ENCODE measurements at regions not wholly inside any gene's neighbourhood (a gene's known extent, or its start where the extent isn't known, plus 50 kb on each side); places are given as distances from the start of the nearest gene placed in this dataset.

- DNase-seq (no peak), ATAC-seq (no peak)
Measured at GRCh38 chr3:106006571-106006970, 137.8 kb upstream of the CBLB start.

GRCh38 chr3:106007512-106007911 lies 138.7 kb upstream of the CBLB start:
- Histone ChIP-seq H3K27me3 (no peaks in the 10 kb centered on the region), H3K4me1 (peaks cover 0 to 7% of the 10 kb centered on the region in 2 donors), H3K36me3 (no peaks in the 10 kb centered on the region), H3K27ac (no peak overlapping the region), H3K9me3 (no peaks in the 10 kb centered on the region), H3K4me3 (no peak overlapping the region)
- TF ChIP-seq, protein P1, sequence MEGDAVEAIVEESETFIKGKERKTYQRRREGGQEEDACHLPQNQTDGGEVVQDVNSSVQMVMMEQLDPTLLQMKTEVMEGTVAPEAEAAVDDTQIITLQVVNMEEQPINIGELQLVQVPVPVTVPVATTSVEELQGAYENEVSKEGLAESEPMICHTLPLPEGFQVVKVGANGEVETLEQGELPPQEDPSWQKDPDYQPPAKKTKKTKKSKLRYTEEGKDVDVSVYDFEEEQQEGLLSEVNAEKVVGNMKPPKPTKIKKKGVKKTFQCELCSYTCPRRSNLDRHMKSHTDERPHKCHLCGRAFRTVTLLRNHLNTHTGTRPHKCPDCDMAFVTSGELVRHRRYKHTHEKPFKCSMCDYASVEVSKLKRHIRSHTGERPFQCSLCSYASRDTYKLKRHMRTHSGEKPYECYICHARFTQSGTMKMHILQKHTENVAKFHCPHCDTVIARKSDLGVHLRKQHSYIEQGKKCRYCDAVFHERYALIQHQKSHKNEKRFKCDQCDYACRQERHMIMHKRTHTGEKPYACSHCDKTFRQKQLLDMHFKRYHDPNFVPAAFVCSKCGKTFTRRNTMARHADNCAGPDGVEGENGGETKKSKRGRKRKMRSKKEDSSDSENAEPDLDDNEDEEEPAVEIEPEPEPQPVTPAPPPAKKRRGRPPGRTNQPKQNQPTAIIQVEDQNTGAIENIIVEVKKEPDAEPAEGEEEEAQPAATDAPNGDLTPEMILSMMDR (IDR thresholded peaks at IDR 0.05 in 4 of 5, conservative IDR thresholded peaks at IDR 0.05 in 1 of 5): no peak
- no peak for TF ChIP-seq POLR2A (IDR thresholded peaks at IDR 0.05)
- no peak for DNase-seq
- intact Hi-C loops (cut with DNase I; ENCODE audit: low total_unique reads): no loop called here
- ATAC-seq: no peak
- in situ Hi-C loops (cut with MboI; ENCODE audit: low sequenced_read_pairs in 4 of 4): no loop called here

More at GRCh38 chr3:106006571-106006970, 137.8 kb upstream of the CBLB start:
- H3K4me3 ChIP-seq: no peak overlapping the region
- intact Hi-C loops (cut with DNase I; ENCODE audit: low total_unique reads): no loop called here
- TF ChIP-seq, protein P1 (IDR thresholded peaks at IDR 0.05 in 4 of 5, conservative IDR thresholded peaks at IDR 0.05 in 1 of 5): no peak
- no peak for TF ChIP-seq POLR2A (IDR thresholded peaks at IDR 0.05)
- in situ Hi-C loops (cut with MboI; ENCODE audit: low sequenced_read_pairs in 4 of 4): no loop called here
- no peak overlapping the region for H3K27ac ChIP-seq
- peaks cover 0 to 7% of the 10 kb centered on the region in 2 donors for H3K4me1 ChIP-seq
- no peaks in the 10 kb centered on the region for H3K9me3 ChIP-seq
- H3K27me3 ChIP-seq: no peaks in the 10 kb centered on the region
- H3K36me3 ChIP-seq: no peaks in the 10 kb centered on the region

GRCh38 chr3:106008766-106009165 lies 140.0 kb upstream of the CBLB start:
- Histone ChIP-seq H3K4me1 (peaks cover 0 to 7% of the 10 kb centered on the region in 2 donors), H3K4me3 (no peak overlapping the region), H3K36me3 (no peaks in the 10 kb centered on the region), H3K27ac (no peak overlapping the region), H3K27me3 (no peaks in the 10 kb centered on the region), H3K9me3 (no peaks in the 10 kb centered on the region)
- DNase-seq (no peak), ATAC-seq (no peak)
- TF ChIP-seq, protein P1 (IDR thresholded peaks at IDR 0.05 in 4 of 5, conservative IDR thresholded peaks at IDR 0.05 in 1 of 5): no peak
- no peak for TF ChIP-seq POLR2A (IDR thresholded peaks at IDR 0.05)
- in situ Hi-C loops (cut with MboI; ENCODE audit: low sequenced_read_pairs in 4 of 4): no loop called here
- intact Hi-C loops (cut with DNase I; ENCODE audit: low total_unique reads): no loop called here

- Histone ChIP-seq H3K27me3 (no peaks in the 10 kb centered on the region), H3K4me1 (no peaks in the 10 kb centered on the region), H3K4me3 (no peak overlapping the region), H3K36me3 (no peaks in the 10 kb centered on the region), H3K27ac (no peak overlapping the region), H3K9me3 (no peaks in the 10 kb centered on the region)
- DNase-seq: no peak
- no peak for ATAC-seq
- intact Hi-C loops (cut with DNase I; ENCODE audit: low total_unique reads) (no loop called here), in situ Hi-C loops (cut with MboI; ENCODE audit: low sequenced_read_pairs in 4 of 4) (no loop called here)
- TF ChIP-seq, protein P1 (IDR thresholded peaks at IDR 0.05 in 4 of 5, conservative IDR thresholded peaks at IDR 0.05 in 1 of 5): no peak
- TF ChIP-seq POLR2A (IDR thresholded peaks at IDR 0.05): no peak
Measured at GRCh38 chr3:106010829-106011228, 142.0 kb upstream of the CBLB start.

DNA sequence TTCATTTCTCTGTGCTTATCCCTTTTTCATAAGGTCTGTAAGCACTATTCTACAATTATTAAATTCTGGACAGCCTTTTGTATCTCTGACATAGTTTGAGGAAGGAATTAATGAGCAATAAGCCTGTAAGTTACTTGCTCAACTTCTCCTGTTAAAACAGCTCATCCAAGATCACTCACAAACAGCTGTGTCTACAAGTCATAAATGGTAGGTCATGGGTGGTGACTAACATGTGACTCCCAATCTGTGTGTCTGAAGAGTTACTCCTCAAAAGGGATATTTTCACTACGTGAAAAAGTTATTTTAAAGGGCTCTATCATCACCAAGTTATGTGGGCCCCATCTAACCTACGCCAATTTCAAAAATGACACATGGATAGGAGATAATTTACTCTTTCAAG lies 145.2 kb upstream of the CBLB start:
- intact Hi-C loops (cut with DNase I; ENCODE audit: low total_unique reads): no loop called here
- Histone ChIP-seq H3K27me3 (no peaks in the 10 kb centered on the region), H3K4me3 (no peak overlapping the region), H3K36me3 (no peaks in the 10 kb centered on the region), H3K9me3 (no peaks in the 10 kb centered on the region), H3K4me1 (no peaks in the 10 kb centered on the region), H3K27ac (peak overlapping the region in 1 of 4 donors; percentile 5)
- in situ Hi-C loops (cut with MboI; ENCODE audit: low sequenced_read_pairs in 4 of 4): no loop called here
- no peak for DNase-seq
- ATAC-seq: no peak
- no peak for TF ChIP-seq POLR2A (IDR thresholded peaks at IDR 0.05)
- TF ChIP-seq, protein P1 (IDR thresholded peaks at IDR 0.05 in 4 of 5, conservative IDR thresholded peaks at IDR 0.05 in 1 of 5): no peak
